HEK293 (cell line): ENCODE measurements at regions not wholly inside any gene's neighbourhood (a gene's known extent, or its start where the extent isn't known, plus 50 kb on each side); places are given as distances from the start of the nearest gene placed in this dataset.
A peak's percentile ranks its signal among the peaks of the same experiment; 100 is the strongest.

Experiments
- CTCF ChIA-PET: fragments of 350-600 bp; formaldehyde crosslinking; extraction: SDS; loops from one replicate; lab custom pipeline; 2021; ENCODE audit warnings: antibody characterized with exemption; lab: Yijun Ruan, JAX
- POLR2A ChIA-PET: fragments of 300-600 bp; formaldehyde crosslinking; extraction: SDS; loops from one replicate; lab custom pipeline; 2020; ENCODE audit warnings: antibody characterized with exemption, inconsistent platforms; lab: Yijun Ruan, JAX
- H3K27ac ChIP-seq: fragments of 200-500 bp; sonication (Bioruptor generic); 2 replicates; pipeline ENCODE4 v1.5.1; 2014; ENCODE audit warnings: low read depth, low read length, control low read depth, inconsistent platforms; ENCODE audit errors: extremely low read depth
- H3K36me3 ChIP-seq, 2 experiments: fragments of 200-500 bp in 1 of 2; sonication (Bioruptor generic) in 1 of 2; 1 replicate in 1 of 2; 2 replicates in 1 of 2; pipeline ENCODE4 v1.5.1; 2014 to 2017; ENCODE audit warnings: inconsistent platforms in 2 of 2, low read length in 2 of 2; ENCODE audit not compliant: control insufficient read depth in 2 of 2, insufficient read depth in 1 of 2
- H3K4me1 ChIP-seq: fragments of 200-500 bp; sonication (Bioruptor generic); 2 replicates; pipeline ENCODE4 v1.5.1; 2014; ENCODE audit warnings: mild to moderate bottlenecking, low read length, inconsistent platforms; ENCODE audit not compliant: control insufficient read depth, insufficient read depth
- H3K4me3 ChIP-seq: 2 replicates; pipeline ENCODE4 v1.5.1; 2011; ENCODE audit warnings: low read depth, mild to moderate bottlenecking, control low read depth, low read length, moderate library complexity
- H3K9me3 ChIP-seq: fragments of 200-500 bp; sonication (Bioruptor generic); 2 replicates; pipeline ENCODE4 v1.5.1; 2014; ENCODE audit warnings: low read depth, low read length, inconsistent platforms; ENCODE audit not compliant: control insufficient read depth, insufficient read depth
- KLF1 ChIP-seq: fragments of 450-650 bp; formaldehyde crosslinking; IDR thresholded peaks from 2 replicates; pipeline ENCODE4 v1.5.1; 2016; ENCODE audit warnings: missing biosample characterization, missing genetic modification characterization
- PATZ1 ChIP-seq: fragments of 450-650 bp; formaldehyde crosslinking; IDR thresholded peaks from 2 replicates; pipeline ENCODE4 v1.5.1; 2016; ENCODE audit warnings: missing biosample characterization, missing genetic modification characterization
- SP3 ChIP-seq: fragments of 450-650 bp; formaldehyde crosslinking; IDR thresholded peaks from 2 replicates; pipeline ENCODE4 v1.5.1; 2016; ENCODE audit warnings: missing biosample characterization, missing genetic modification characterization
- TCF7L2 ChIP-seq: IDR thresholded peaks from 2 replicates; pipeline ENCODE4 v1.6.1; 2011; ENCODE audit warnings: low read depth, mild to moderate bottlenecking, inconsistent platforms, low read length, moderate library complexity, borderline replicate concordance
- ZBTB10 ChIP-seq: fragments of 450-650 bp; formaldehyde crosslinking; IDR thresholded peaks from 2 replicates; pipeline ENCODE4 v1.5.1; 2016; ENCODE audit warnings: missing biosample characterization, missing genetic modification characterization
- ZBTB44 ChIP-seq: fragments of 450-650 bp; IDR thresholded peaks from 2 replicates; pipeline ENCODE4 v1.5.1; 2018; ENCODE audit warnings: missing biosample characterization, mild to moderate bottlenecking, missing genetic modification characterization
- ZFP41 ChIP-seq: fragments of 450-650 bp; formaldehyde crosslinking; IDR thresholded peaks from 2 replicates; pipeline ENCODE4 v1.5.1; 2016; ENCODE audit warnings: missing biosample characterization, missing genetic modification characterization, borderline replicate concordance
- ZNF169 ChIP-seq: fragments of 450-650 bp; formaldehyde crosslinking; IDR thresholded peaks from 2 replicates; pipeline ENCODE4 v1.5.1; 2016; ENCODE audit warnings: missing biosample characterization, missing genetic modification characterization
- ZNF19 ChIP-seq: fragments of 450-650 bp; formaldehyde crosslinking; IDR thresholded peaks from 2 replicates; pipeline ENCODE4; 2016; ENCODE audit warnings: missing biosample characterization, missing genetic modification characterization, low read depth
- ZNF26 ChIP-seq: fragments of 450-650 bp; formaldehyde crosslinking; IDR thresholded peaks from 2 replicates; pipeline ENCODE4 v1.5.1; 2016; ENCODE audit warnings: missing biosample characterization, missing genetic modification characterization
- ZNF350 ChIP-seq: fragments of 450-650 bp; formaldehyde crosslinking; IDR thresholded peaks from 2 replicates; pipeline ENCODE4 v1.5.0; 2017; ENCODE audit warnings: missing biosample characterization, mild to moderate bottlenecking, missing genetic modification characterization
- ZNF548 ChIP-seq: fragments of 450-650 bp; formaldehyde crosslinking; IDR thresholded peaks from 2 replicates; pipeline ENCODE4 v1.5.1; 2016; ENCODE audit warnings: missing biosample characterization, missing genetic modification characterization
- ZNF624 ChIP-seq: fragments of 450-650 bp; formaldehyde crosslinking; IDR thresholded peaks from 2 replicates; pipeline ENCODE4 v1.5.1; 2017; ENCODE audit warnings: missing biosample characterization, missing genetic modification characterization
- ZNF654 ChIP-seq: fragments of 450-650 bp; formaldehyde crosslinking; IDR thresholded peaks from 2 replicates; pipeline ENCODE4 v1.5.1; 2016; ENCODE audit warnings: low read depth, missing biosample characterization, missing genetic modification characterization
- ZNF670 ChIP-seq: fragments of 450-650 bp; formaldehyde crosslinking; IDR thresholded peaks from 2 replicates; pipeline ENCODE4 v1.5.1; 2016; ENCODE audit warnings: missing biosample characterization, missing genetic modification characterization, low read depth
- ZNF747 ChIP-seq: fragments of 450-650 bp; formaldehyde crosslinking; IDR thresholded peaks from 2 replicates; pipeline ENCODE4 v1.5.1; 2016; ENCODE audit warnings: missing biosample characterization, missing genetic modification characterization
- ZNF830 ChIP-seq: fragments of 450-650 bp; IDR thresholded peaks from 2 replicates; pipeline ENCODE4 v1.5.0; 2018; ENCODE audit warnings: missing biosample characterization, missing genetic modification characterization, low read depth, mild to moderate bottlenecking, moderate library complexity
- ZNF837 ChIP-seq: fragments of 450-650 bp; formaldehyde crosslinking; IDR thresholded peaks from 2 replicates; pipeline ENCODE4 v1.5.1; 2016; ENCODE audit warnings: missing biosample characterization, missing genetic modification characterization
- ZSCAN30 ChIP-seq: fragments of 450-650 bp; IDR thresholded peaks from 2 replicates; pipeline ENCODE4 v1.5.1; 2018; ENCODE audit warnings: missing biosample characterization, mild to moderate bottlenecking, missing genetic modification characterization, moderate library complexity

GRCh38 chr10:128258421-128258976 lies 132.3 kb upstream of the MKI67 start:
- ChIA-PET CTCF (interaction anchor here (0.6 to 1.0 kb wide), 3 partner anchors 1029 to 1921 kb away, joined by 3 read pairs; no protein-coding TSS in a partner anchor), POLR2A (no interaction called here)
- no peaks in the 10 kb centered on the region for H3K9me3 ChIP-seq
- H3K4me3 ChIP-seq, result no peak overlapping the region
- H3K27ac ChIP-seq, result no peak overlapping the region
- H3K36me3 ChIP-seq, result no peaks in the 10 kb centered on the region
- TF ChIP-seq KLF1 (no peak), ZFP41 (no peak), ZNF830 (no peak)
- TF ChIP-seq, all 188 proteins: peak for 0
- H3K4me1 ChIP-seq, result no peaks in the 10 kb centered on the region

- CTCF ChIA-PET, result interaction anchor here (0.6 to 2.0 kb wide), 25 partner anchors 9 to 1095 kb away, joined by 3 to 9 read pairs (median 4); no protein-coding TSS in a partner anchor
- no peak overlapping the region for H3K27ac ChIP-seq
- TF ChIP-seq ZBTB44 (tag by site-specific recombination) (0 out of 2 replicates have a peak, but pooled peaks have one; percentile 57), PATZ1 (no peak), ZNF548 (tag by site-specific recombination) (no peak), ZNF350 (tag by site-specific recombination) (no peak), ZNF747 (no peak), ZNF670 (tag by site-specific recombination) (no peak), ZNF654 (tag by site-specific recombination) (peak; percentile 66), KLF1 (no peak), ZNF624 (tag by site-specific recombination) (no peak), ZNF19 (no peak), ZBTB10 (no peak), ZNF837 (tag by site-specific recombination) (no peak)
These were observed 137.9 kb upstream of the MKI67 start for GRCh38 chr10:128263891-128264688.

GRCh38 chr10:128265596-128265995 lies 139.4 kb upstream of the MKI67 start:
- H3K9me3 ChIP-seq, result no peaks in the 10 kb centered on the region
- POLR2A ChIA-PET, result no interaction called here
- no peak overlapping the region for H3K4me3 ChIP-seq
- H3K4me1 ChIP-seq, result no peaks in the 10 kb centered on the region
- no peaks in the 10 kb centered on the region for H3K36me3 ChIP-seq
- H3K27ac ChIP-seq, result no peak overlapping the region
- TF ChIP-seq TCF7L2 (no peak), SP3 (tag by site-specific recombination) (no peak), ZNF26 (tag by site-specific recombination) (no peak), ZSCAN30 (tag by site-specific recombination) (no peak), ZNF169 (no peak)
- CTCF ChIA-PET, result no interaction called here

More at GRCh38 chr10:128263891-128264688, 137.9 kb upstream of the MKI67 start:
- Histone ChIP-seq H3K4me1 (no peaks in the 10 kb centered on the region), H3K36me3 (no peaks in the 10 kb centered on the region), H3K9me3 (no peaks in the 10 kb centered on the region), H3K4me3 (no peak overlapping the region)
- POLR2A ChIA-PET, result no interaction called here
